Breast epithelium (tissue), 4 donors: ENCODE measurements at regions not wholly inside any gene's neighbourhood (a gene's known extent, or its start where the extent isn't known, plus 50 kb on each side); places are given as distances from the start of the nearest gene placed in this dataset.
"Not testable (repeated sequence)": the region's sequence is repeated elsewhere in the genome, so short reads cannot be mapped to it uniquely, and the experiment has no call there.

ENCODE experiments used
- DNase-seq, 2 donors: peaks; one replicate each; pipeline ENCODE4 v3.0.0-alpha.2; 2019; ENCODE audit warnings: low spot score in 2 of 2
- H3K27ac ChIP-seq, 2 donors: fragments of 200-600 bp; sonication (generic) in 1 of 2; one replicate each; pipeline ENCODE4 v1.5.1; 2016 to 2019; ENCODE audit warnings: mild to moderate bottlenecking in 1 of 2
- H3K27me3 ChIP-seq, 2 donors: fragments of 200-600 bp; sonication (generic) in 1 of 2; one replicate each; pipeline versions ENCODE4 v1.5.1 to v1.6.0; 2017 to 2019; ENCODE audit warnings: control low read depth in 1 of 2, mild to moderate bottlenecking in 1 of 2
- H3K36me3 ChIP-seq: fragments of 200-600 bp; one replicate; pipeline ENCODE4 v1.5.1; 2019
- H3K4me1 ChIP-seq, 2 donors: fragments of 200-600 bp; sonication (generic); one replicate each; pipeline ENCODE4 v1.5.1; 2016 to 2019; ENCODE audit warnings: control low read depth in 1 of 2
- H3K4me3 ChIP-seq, 3 donors: fragments of 200-600 bp; sonication (generic); 1 replicate in 2 of 3; 2 replicates in 1 of 3; pipeline ENCODE4 v1.5.1; 2016 to 2019; ENCODE audit warnings: mild to moderate bottlenecking in 3 of 3, moderate library complexity in 2 of 3
- H3K9me3 ChIP-seq, 2 donors: fragments of 200-600 bp; sonication (generic) in 1 of 2; one replicate each; pipeline ENCODE4 v1.5.1; 2016 to 2019; ENCODE audit warnings: control low read depth in 1 of 2
- CTCF ChIP-seq, 3 donors: fragments of 450-650 bp; IDR thresholded peaks; one replicate each; pipeline ENCODE4 v1.5.1; 2016 to 2017; ENCODE audit warnings: antibody characterized with exemption in 3 of 3, mild to moderate bottlenecking in 3 of 3, moderate library complexity in 3 of 3
- POLR2A ChIP-seq: fragments of 450-650 bp; IDR thresholded peaks from one replicate; pipeline ENCODE4 v1.6.1; 2016; ENCODE audit warnings: antibody characterized with exemption, mild to moderate bottlenecking, moderate library complexity
- POLR2AphosphoS5 ChIP-seq, 3 donors: sonication (generic); formaldehyde crosslinking; IDR thresholded peaks; one replicate each; pipeline ENCODE4 v1.6.1; 2017; ENCODE audit warnings: antibody characterized with exemption in 3 of 3
- intact Hi-C: fragments of 100-400 bp; cut with DNase I; formaldehyde crosslinking; loops from one replicate; pipeline ENCODE4 v1.15.1; 2023; ENCODE audit warnings: low total_unique reads

- TF ChIP-seq POLR2A (no peak), CTCF (IDR thresholded peaks at IDR 0.05) (no peak), POLR2AphosphoS5 (IDR thresholded peaks at IDR 0.05) (no peak)
- Histone ChIP-seq H3K27me3 (no peaks in the 10 kb centered on the region), H3K9me3 (no peaks in the 10 kb centered on the region), H3K4me3 (no peak overlapping the region), H3K27ac (no peak overlapping the region), H3K36me3 (no peaks in the 10 kb centered on the region), H3K4me1 (no peaks in the 10 kb centered on the region)
- DNase-seq = no peak
- intact Hi-C loops = no loop called here
Measured at GRCh38 chr13:57878291-57878690, 246.7 kb downstream of the PCDH17 start.

- Histone ChIP-seq H3K27me3 (no peaks in the 10 kb centered on the region), H3K27ac (no peak overlapping the region), H3K4me1 (no peaks in the 10 kb centered on the region), H3K9me3 (no peaks in the 10 kb centered on the region), H3K4me3 (no peak overlapping the region), H3K36me3 (no peaks in the 10 kb centered on the region)
- intact Hi-C loops = no loop called here
- no peak for DNase-seq
- no peak for TF ChIP-seq POLR2AphosphoS5 (IDR thresholded peaks at IDR 0.05)
Measured at GRCh38 chr13:57897225-57897624, 265.7 kb downstream of the PCDH17 start.

- DNase-seq = no peak
- Histone ChIP-seq H3K27ac (no peak overlapping the region), H3K4me3 (no peak overlapping the region), H3K36me3 (no peaks in the 10 kb centered on the region), H3K4me1 (no peaks in the 10 kb centered on the region), H3K9me3 (peaks cover 0 to 7% of the 10 kb centered on the region in 2 donors), H3K27me3 (no peaks in the 10 kb centered on the region)
- TF ChIP-seq POLR2A = no peak
- TF ChIP-seq CTCF (IDR thresholded peaks at IDR 0.05) = no peak
- intact Hi-C loops = no loop called here
Measured at GRCh38 chr13:57899096-57899495, 267.6 kb downstream of the PCDH17 start.

- H3K27ac ChIP-seq, DNase-seq, H3K4me1 ChIP-seq, H3K36me3 ChIP-seq, H3K4me3 ChIP-seq, intact Hi-C loops, H3K27me3 ChIP-seq, H3K9me3 ChIP-seq: not testable (repeated sequence)
Measured at GRCh38 chr13:57909833-57910232, 278.3 kb downstream of the PCDH17 start.

GRCh38 chr13:57918086-57918485, 286.5 kb downstream of the PCDH17 start:
- no peak overlapping the region for H3K4me3 ChIP-seq
- intact Hi-C loops = no loop called here
- TF ChIP-seq POLR2A (no peak), CTCF (IDR thresholded peaks at IDR 0.05) (no peak), POLR2AphosphoS5 (IDR thresholded peaks at IDR 0.05) (no peak)
- H3K9me3 ChIP-seq = no peaks in the 10 kb centered on the region
- H3K27ac ChIP-seq = no peak overlapping the region
- no peaks in the 10 kb centered on the region for H3K36me3 ChIP-seq
- no peak for DNase-seq
- no peaks in the 10 kb centered on the region for H3K27me3 ChIP-seq
- H3K4me1 ChIP-seq = no peaks in the 10 kb centered on the region

- intact Hi-C loops = no loop called here
- no peaks in the 10 kb centered on the region for H3K4me1 ChIP-seq
Measured at GRCh38 chr13:57918913-57919312, 287.4 kb downstream of the PCDH17 start.

More at GRCh38 chr13:57918913-57919312, 287.4 kb downstream of the PCDH17 start:
- H3K27ac ChIP-seq = no peak overlapping the region
- no peaks in the 10 kb centered on the region for H3K9me3 ChIP-seq
- no peak for DNase-seq
- no peak overlapping the region for H3K4me3 ChIP-seq
- no peak for TF ChIP-seq CTCF (IDR thresholded peaks at IDR 0.05)
- TF ChIP-seq POLR2AphosphoS5 (IDR thresholded peaks at IDR 0.05) = no peak
- TF ChIP-seq POLR2A = no peak
- no peaks in the 10 kb centered on the region for H3K27me3 ChIP-seq
- H3K36me3 ChIP-seq = no peaks in the 10 kb centered on the region
